HT-29 (cell line): ENCODE measurements at regions not wholly inside any gene's neighbourhood (a gene's known extent, or its start where the extent isn't known, plus 50 kb on each side); places are given as distances from the start of the nearest gene placed in this dataset.
"Not testable (repeated sequence)": the region's sequence is repeated elsewhere in the genome, so short reads cannot be mapped to it uniquely, and the experiment has no call there.

Experiments
- DNase-seq: peaks from one replicate; pipeline ENCODE4 v3.0.0-alpha.2; 2015; ENCODE audit warnings: low spot score

DNA sequence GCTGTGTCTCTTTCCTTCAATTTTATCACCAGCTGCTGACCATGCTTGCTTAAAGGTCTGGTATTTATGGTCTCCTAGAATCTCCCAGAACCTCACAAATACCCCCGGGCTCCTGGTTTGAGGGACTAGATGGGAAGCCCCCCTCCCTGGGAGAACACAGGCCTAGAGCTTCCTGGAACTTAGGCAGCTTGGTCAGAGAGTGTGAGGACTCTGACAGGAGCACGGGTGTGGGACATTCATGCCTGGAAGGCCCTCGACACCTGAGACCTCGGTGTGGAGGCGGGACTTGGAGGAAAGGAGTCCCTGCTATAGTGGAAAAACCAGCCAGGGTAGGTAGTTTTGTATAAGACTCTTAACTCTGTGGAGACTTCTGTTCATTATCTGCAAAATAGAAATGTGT lies 211.5 kb upstream of the PLGLB2 start:
- not testable (repeated sequence) for DNase-seq

DNA sequence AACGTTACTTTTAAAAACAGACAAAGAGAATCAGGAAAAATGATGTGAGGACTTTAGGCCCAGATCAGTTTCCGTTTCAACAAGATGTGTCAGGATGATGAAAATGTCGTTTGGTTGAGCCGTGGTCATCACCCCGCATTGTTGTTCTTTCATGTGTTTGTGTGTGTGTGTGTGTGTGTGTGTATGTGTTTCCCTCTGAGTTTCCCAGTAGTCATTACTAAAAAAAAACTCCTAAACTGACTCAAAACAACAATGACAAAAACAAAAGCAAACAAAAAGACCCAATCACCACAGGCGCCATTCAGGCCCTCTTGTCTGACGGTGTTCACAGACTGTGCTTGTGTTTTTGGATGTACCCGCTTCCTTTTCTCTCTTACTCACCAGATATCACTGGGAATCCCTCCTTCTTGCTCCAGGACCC lies 210.6 kb upstream of the PLGLB2 start:
- not testable (repeated sequence) for DNase-seq

DNA sequence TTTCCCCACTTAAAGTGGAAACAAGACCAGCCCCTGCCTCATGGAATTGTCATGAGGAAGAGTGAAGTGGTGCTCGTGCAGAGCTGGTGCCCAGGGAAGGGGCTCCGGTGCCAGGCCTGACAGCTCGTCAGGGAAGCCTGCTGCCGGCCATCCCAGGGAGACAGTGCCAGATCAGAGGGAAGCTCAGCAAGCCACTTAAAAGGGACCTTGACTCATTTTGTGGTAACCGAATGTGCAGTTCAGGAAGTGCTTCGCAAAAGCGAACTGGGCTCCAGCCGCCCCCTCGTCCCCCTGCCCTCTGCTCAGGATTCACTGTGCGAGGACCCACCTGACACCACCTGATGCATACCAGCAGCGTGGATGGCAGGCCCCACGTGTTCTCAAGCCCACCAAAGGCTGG lies 209.6 kb upstream of the PLGLB2 start:
- DNase-seq: not testable (repeated sequence)

DNA sequence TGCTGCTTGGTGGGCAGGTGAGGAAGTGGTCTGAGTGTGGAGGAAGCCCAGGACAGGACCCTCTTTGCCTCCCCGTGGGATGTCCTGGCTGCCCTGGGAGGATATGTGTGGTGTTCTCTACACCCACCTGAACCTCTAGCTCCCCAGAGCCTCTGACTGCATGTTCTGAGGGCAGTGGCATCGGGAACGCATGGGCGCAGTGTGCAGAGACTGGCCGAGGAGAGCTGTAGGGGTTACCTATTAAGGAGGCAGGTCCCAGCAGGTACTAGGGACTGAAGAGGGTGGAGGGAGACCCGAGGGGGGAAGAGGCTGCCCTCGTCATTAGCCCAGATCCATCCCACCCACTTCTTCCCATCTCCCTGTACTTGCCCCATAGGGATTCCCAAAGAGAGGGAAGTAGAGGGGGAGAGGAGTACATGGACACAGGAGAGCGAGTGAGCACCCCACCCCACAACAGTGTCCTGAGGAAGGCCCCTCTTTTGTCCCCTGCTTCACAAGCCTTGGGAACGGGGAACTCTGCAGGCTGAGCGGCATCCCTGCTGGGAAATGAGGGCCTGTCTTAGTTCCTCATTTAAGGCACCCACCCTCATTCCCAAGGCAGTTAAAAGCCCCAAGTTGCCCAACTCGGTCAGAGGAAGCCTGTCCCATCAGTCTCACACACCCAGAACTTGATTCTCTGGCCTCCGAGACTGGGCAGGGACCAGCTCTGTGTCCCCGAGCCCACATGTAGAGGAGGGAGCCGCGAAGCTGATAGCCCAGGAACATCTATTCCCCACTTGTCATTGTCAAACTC lies 208.5 kb upstream of the PLGLB2 start:
- not testable (repeated sequence) for DNase-seq

DNA sequence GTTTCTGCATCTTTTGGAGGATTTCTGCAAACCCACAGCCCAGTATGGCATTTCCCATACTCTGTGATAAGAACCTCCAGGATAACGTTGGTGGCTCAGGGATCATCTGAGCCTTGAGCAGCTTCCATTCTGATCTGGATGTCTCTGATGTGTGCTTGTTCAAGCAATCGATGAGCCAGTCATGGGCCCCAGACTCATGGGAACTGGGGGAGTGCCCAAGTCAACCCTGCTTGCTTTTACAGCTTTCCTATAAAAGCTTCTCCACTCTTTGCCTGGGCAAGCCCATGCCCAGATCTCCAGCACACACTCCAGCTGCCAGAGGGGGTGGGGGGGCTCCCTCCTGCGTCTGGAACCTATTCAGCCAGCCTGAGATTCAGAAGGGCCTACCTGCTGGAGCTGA lies 207.6 kb upstream of the PLGLB2 start:
- not testable (repeated sequence) for DNase-seq

DNA sequence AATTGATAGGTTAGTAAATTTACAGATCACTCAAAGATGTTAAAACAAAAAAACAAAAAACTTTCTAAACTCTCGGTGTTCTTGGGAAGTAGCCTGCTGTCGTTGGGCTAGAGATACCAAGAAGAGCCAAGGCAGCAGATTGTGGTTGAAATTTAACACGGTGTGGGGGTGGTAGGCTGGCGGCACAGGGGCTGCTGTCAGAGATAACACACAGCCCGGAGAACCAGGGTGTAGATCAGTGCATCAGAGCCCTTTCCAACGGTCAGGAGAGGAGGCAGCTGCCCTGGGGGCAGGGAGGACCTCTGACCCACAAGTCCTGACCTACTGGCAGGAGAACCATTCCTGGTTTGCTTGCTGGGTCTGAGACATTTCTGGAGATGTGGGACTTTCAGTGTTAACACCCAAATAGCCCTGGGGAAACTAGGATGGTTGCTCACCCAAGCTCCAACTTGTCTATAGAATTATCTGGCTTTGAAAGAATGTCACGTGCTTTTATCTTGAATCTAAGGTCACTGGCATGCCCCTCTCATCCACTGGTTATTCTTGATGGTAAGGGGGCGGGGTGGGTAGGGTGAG lies 205.2 kb upstream of the PLGLB2 start:
- DNase-seq: not testable (repeated sequence)

DNA sequence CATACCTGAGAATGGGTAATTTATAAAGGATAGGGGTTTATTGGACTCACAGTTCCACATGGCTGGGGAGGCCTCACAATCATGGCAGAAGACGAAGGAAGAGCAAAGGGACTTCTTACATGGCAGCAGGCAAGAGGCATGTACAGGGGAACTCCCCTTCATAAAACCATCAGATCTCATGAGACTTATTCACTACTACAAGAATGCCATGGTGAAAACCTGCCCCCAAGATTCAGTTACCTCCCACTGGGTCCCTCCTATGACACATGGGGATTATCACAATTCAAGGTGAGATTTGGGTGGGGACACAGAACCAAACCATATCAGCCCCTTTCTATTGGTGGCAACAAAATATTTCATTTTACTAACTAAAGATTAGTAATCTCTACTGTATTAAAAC lies 204.1 kb upstream of the PLGLB2 start:
- not testable (repeated sequence) for DNase-seq

DNA sequence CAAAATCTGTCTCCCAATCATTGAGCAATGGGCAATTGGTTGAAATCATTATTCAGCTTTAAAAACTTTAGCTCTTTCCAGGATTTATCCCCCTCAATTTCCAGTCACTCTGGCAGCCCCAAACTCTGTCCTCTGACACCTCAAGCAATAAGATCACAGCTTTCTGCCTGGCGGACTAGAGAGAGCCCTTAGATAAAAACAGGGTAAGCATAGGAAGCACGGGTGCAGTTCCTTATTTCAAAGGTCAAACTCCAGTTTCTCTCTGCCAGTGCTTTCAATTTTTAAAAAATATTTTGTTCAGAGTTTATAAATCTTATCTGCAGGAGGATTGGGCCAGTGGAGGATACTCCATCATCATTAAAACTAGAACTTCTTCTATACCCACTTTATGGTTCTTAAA lies 200.8 kb upstream of the PLGLB2 start:
- DNase-seq: not testable (repeated sequence)

DNA sequence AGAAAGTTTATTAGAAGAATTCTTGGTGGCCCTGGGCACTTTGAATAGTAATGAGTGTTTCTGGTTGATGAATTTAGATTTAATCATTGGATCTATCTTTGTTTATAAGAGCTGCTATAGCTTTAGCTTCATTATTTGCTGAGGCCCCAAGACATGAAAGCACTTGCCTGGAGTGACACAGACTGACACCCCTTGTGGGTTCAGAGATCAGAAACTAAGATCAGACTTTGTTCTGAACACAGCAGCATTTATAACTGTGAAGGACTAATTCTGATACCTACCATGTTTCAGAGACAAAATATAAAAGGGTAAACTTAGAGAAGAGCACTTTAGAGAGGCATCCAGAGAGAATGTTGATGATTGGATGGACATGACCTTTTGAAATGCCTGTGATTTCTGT lies 199.9 kb upstream of the PLGLB2 start:
- not testable (repeated sequence) for DNase-seq

DNA sequence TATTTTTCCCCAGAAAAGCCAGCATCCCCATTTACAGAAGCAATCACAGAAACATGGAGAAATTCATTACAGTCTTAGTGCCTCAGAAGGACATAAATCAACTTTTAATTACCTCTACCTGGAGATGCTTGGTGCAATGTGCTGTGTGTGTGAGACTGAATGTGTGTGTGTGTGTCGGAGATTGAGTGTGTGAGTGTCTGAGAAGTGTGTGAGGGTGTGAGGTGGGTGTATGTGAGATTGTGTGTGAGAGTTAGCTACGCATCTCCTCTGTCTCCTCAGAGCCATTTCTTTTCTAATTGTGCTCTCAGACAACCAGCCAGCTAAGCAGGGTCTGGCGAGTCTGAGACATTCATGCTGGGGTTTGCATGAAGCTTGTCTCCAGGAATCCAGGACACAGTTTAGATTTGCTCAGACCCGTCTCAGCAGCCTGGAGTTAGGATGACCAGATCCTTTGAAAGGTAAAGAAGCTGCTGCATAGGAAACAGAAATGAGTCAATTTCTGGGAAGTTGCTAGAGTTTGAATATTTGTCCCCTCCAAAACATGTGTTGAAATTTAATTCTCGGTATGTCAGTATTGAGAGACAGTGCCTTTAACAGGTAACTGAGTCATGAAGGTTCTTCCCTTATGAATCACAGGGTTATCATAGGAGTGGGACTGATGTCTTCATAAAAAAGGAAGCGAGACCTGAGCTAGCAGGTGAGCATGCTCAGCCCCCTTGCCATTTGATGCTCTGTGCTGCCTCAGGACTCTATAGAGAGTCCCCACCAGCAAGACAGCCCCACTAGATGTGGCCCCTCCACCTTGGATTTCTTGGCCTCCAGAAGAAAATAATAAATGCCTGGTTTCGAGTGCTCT lies 199.0 kb upstream of the PLGLB2 start:
- not testable (repeated sequence) for DNase-seq

DNA sequence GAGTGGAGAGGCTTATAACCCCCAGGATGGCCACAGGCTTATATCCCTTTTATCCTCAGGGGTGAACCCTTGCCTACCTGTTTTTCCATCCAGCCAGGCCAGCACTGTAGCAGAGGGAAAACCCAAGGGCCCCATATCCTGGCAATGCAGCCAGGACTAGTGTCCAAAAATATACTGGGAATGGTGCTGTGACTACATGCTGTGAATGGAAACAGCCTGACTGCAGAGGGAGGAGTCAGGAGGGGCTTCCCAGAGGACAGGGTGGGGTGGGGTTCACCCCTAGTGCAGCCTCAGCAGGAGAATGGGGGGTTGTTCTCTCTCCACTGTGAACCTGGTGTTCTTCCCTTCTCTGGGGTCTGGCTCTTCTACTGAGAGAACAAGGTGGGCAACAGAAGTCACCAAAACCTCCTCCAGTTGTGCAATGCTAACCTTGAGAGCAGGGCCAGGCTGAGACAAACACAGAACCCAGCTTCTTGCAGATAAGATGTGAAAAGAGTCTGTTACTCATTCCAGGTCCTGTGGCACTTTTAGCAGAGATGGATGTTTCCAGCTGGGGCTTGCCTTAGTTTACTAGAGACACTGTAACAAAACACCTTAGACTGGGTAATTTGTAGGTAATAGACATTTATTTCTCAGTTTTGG lies 198.2 kb upstream of the PLGLB2 start:
- not testable (repeated sequence) for DNase-seq

DNA sequence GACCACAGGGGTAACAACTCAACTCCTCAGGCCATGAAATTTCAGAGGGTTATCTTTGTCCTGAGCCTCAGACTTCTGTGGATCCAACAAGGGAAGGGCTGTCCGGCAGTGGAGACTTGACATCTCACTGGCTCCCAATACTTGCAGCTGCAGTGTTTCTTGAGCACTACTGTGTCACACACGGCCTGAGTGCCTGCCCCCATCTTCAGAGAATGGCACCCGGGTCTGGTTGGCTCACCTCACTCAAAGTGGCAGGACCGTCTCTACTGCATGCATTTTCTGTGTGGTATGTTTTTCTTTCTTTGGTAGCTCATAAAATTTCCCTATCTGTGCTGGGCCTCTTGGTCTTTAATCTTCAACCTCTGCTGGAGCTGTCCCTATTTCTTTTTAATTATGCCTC lies 193.2 kb upstream of the PLGLB2 start:
- not testable (repeated sequence) for DNase-seq

DNA sequence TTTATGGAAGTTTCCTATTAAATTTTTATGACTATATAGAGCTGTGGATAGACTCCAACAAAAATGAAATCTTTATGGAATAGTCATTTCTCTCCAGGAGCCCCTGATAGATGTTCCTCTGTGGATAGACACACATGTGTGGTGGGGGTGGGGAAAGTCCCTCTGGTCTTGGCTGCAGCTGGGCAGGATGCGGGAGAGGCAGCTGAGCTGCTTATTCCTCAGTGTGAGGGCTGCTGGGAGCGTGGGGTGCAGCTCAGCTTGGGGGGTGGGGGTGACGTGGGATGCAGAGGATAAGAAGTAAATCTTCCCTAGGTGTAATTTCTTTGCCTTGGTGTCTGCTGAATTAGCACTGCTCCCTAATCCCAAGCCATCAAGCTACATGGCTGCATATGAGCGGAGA lies 192.8 kb upstream of the PLGLB2 start:
- not testable (repeated sequence) for DNase-seq

DNA sequence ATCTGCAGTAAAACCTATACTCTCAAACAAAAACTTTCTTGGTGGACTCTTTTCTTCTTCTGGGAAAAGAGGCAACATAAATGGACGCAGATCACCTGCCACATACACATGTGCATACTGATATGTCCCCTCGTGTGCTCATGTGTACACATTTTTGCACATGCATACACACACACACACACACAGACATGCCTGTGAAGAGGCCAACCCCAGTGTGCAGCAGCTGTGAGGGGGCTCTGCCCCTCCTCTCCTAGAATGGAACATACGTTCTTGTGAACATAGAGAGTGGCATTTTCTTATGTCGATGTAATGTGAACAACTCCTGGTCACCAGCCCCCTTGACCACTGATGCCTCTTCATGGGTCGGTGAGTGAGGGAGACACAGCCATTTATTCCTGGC lies 188.9 kb upstream of the PLGLB2 start:
- not testable (repeated sequence) for DNase-seq

DNA sequence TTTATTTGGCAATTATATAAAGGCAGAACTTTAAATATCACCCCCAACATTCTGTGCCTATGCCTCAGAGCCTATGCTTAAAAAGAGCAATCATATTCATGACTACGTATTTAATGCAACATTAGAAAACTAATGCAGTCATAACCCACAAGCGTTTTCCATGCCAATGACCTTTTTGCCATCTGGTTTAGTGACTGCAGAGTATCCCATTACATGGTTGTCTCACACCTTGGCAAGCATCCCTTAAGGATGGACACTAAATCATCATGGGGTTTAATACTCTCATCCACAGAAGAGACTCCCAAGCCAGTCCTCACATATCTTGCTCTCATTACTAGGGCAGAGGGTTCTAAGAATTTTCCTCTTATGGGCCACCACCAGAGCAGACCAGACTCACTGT lies 188.2 kb upstream of the PLGLB2 start:
- not testable (repeated sequence) for DNase-seq

DNA sequence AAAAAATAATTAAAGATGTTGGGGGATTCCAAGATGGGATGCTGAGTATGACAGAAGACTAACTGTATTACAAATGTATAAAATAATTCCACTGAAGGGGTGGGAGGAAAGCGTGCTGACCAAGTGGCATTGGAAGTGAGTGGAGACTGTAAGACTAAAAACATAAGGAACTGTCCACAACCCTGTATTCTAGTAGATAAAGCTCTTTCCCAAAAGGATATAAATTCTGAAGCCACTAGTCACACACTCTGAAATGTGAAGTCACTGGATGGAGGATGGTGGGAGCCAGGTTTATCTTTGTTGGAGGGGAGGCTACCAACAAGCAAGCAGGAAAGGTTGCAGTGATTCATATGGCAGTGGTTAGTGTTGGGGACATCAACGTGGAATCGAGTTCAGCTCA lies 182.8 kb upstream of the PLGLB2 start:
- not testable (repeated sequence) for DNase-seq

DNA sequence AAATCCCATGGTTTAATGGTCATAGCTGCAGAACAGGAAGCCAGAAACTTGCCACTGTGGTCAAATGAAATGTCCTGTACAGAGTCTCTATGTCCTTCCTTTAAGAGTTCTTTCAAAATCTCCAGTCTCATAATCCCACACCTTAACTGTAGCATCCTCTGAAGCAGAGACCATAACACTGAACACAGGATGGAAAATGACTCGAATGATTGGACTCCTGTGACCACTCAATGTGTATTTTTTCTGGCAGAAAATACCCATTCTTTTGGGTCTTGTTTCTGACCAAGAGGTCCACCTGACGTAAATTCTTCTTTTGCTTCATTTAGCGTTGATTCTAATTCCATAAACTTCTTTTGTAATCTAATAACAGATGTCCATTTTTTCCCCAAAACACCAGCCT lies 181.4 kb upstream of the PLGLB2 start:
- not testable (repeated sequence) for DNase-seq

DNA sequence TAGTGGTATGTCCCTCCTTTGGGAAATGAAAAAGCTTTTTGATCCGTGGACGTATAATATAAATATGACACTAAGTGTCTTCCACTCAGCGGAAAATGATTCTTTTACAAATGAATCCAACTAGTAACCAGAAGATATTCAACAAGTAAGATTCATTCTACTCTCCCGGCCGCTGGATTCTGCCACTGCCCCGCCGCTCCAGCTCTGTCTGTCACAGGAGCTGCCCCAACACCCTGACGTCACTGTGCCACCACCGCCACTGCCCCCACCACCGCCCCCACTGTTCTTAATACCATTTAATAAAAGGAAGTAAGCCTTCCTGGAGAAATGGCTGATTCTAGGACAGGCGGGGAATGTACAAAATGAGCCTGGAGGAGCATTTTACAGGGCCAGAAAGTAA lies 180.8 kb upstream of the PLGLB2 start:
- not testable (repeated sequence) for DNase-seq

DNA sequence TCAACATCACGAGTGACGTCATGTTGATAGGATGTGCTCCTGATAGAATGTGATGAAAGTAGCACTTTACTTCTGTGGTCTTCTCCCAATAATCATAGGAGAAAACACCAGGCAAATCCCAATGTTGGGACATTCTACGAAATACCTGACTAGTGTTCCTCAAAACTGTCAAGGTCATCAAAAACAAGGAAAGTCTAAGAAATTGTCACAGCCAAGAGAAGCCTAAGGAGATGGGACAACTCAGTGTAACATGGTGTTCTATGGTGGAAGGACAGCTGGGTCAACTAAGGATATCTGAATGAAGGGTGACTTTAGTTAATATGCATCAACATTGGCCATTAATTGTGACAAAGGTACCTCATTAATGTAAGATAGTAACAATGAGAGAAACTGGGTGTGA lies 180.0 kb upstream of the PLGLB2 start:
- not testable (repeated sequence) for DNase-seq

DNA sequence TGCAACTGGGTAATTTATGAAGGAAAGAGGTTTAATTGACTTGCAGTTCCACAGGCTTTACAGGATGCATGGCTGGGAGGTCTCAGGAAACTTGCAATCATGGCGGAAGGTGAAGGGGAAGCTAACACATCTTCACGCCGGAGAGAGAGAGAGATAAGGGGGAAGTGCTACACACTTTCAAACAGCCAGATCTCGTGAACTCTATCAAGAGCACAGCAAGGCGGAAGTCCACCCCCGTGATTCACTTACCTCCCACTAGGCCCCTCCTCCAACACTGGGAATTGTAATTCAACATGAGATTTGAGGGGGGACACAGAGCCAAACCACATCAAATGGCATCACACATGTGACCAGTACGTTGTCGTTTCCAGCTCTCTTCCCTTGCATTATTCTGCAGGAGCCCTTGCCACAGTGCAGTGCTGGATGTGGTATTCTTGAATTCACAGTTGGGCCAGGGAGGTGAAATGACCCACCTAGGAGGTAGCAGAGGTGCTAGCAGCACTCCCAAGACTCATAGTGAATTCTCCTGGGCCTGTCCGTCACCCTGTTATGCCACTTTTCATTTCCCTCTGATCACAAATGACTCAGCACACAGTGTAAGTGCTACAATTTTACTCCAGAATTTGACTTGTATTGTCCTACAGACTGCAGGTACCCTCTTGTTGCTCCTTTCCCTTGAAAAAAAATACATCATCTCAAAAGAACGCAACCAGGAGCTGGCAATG lies 179.2 kb upstream of the PLGLB2 start:
- DNase-seq: not testable (repeated sequence)
